BE2C (cell line): ENCODE measurements at regions not wholly inside any gene's neighbourhood (a gene's known extent, or its start where the extent isn't known, plus 50 kb on each side); places are given as distances from the start of the nearest gene placed in this dataset.

Experiments used
- DNase-seq: peaks from one replicate; pipeline ENCODE4 v3.0.0-alpha.2; 2020
- H3K27me3 ChIP-seq: fragments of 250-450 bp; sonication (Bioruptor Pico); 2 replicates; pipeline ENCODE4 v1.5.1; 2020; ENCODE audit warnings: mild to moderate bottlenecking
- H3K36me3 ChIP-seq: fragments of 250-450 bp; sonication (Bioruptor Pico); 2 replicates; pipeline ENCODE4 v1.5.1; 2020; ENCODE audit warnings: mild to moderate bottlenecking
- H3K4me1 ChIP-seq: fragments of 250-450 bp; sonication (Bioruptor Pico); 2 replicates; pipeline ENCODE4 v1.5.1; 2020
- H3K4me3 ChIP-seq: 2 replicates; pipeline ENCODE4 v1.5.1; 2011; ENCODE audit warnings: low read depth, low read length
- H3K9me3 ChIP-seq: fragments of 250-450 bp; sonication (Bioruptor Pico); 2 replicates; pipeline ENCODE4 v1.5.1; 2020
- TF ChIP-seq, protein P1 (sequence below): IDR thresholded peaks from 2 replicates; pipeline ENCODE4 v1.5.1; 2012; ENCODE audit warnings: mild to moderate bottlenecking, low read depth, low read length

GRCh38 chr13:105940882-105941281, 594.6 kb downstream of the EFNB2 start:
- no peak for DNase-seq
- TF ChIP-seq, protein P1, sequence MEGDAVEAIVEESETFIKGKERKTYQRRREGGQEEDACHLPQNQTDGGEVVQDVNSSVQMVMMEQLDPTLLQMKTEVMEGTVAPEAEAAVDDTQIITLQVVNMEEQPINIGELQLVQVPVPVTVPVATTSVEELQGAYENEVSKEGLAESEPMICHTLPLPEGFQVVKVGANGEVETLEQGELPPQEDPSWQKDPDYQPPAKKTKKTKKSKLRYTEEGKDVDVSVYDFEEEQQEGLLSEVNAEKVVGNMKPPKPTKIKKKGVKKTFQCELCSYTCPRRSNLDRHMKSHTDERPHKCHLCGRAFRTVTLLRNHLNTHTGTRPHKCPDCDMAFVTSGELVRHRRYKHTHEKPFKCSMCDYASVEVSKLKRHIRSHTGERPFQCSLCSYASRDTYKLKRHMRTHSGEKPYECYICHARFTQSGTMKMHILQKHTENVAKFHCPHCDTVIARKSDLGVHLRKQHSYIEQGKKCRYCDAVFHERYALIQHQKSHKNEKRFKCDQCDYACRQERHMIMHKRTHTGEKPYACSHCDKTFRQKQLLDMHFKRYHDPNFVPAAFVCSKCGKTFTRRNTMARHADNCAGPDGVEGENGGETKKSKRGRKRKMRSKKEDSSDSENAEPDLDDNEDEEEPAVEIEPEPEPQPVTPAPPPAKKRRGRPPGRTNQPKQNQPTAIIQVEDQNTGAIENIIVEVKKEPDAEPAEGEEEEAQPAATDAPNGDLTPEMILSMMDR = no peak
- Histone ChIP-seq H3K27me3 (no peaks in the 10 kb centered on the region), H3K4me1 (peaks cover 5% of the 10 kb centered on the region), H3K9me3 (no peaks in the 10 kb centered on the region), H3K4me3 (no peak overlapping the region), H3K36me3 (no peaks in the 10 kb centered on the region)

- H3K27me3 ChIP-seq = no peaks in the 10 kb centered on the region
- TF ChIP-seq, protein P1 = peak; percentile 23; the same call in 1 of the 2 replicates
- no peaks in the 10 kb centered on the region for H3K36me3 ChIP-seq
- H3K4me3 ChIP-seq = no peak overlapping the region
- DNase-seq = peak; percentile 85
- H3K4me1 ChIP-seq = peaks cover 5% of the 10 kb centered on the region
- no peaks in the 10 kb centered on the region for H3K9me3 ChIP-seq
Measured at GRCh38 chr13:105937451-105937850, 598.0 kb downstream of the EFNB2 start.

GRCh38 chr13:105936816-105937215, 598.6 kb downstream of the EFNB2 start:
- no peak overlapping the region for H3K4me3 ChIP-seq
- TF ChIP-seq, protein P1 = no peak

DNA sequence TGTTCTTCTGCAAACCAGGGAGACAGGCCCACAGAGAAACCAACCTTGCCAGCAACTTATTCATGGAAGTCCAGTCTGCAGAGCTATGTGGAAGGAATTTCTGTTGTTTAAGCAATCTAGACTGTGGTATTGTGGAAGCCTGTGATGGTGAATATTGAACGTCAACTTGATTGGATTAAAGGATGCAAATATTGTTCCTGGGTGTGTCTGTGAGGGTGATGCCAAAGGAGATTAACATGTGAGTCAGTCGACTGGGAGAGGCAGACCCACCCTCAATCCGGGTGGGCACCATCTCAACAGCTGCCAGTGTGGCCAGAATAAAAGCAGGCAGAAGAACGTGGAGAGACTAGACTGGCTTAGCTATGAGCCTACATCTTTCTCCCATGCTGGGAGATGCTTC, 606.0 kb downstream of the EFNB2 start:
- no peaks in the 10 kb centered on the region for H3K4me1 ChIP-seq
- no peaks in the 10 kb centered on the region for H3K36me3 ChIP-seq
- no peaks in the 10 kb centered on the region for H3K9me3 ChIP-seq
- TF ChIP-seq, protein P1 = no peak
- H3K27me3 ChIP-seq = no peaks in the 10 kb centered on the region
- no peak overlapping the region for H3K4me3 ChIP-seq
- DNase-seq = no peak

More at GRCh38 chr13:105936816-105937215, 598.6 kb downstream of the EFNB2 start:
- Histone ChIP-seq H3K4me1 (peaks cover 5% of the 10 kb centered on the region), H3K27me3 (no peaks in the 10 kb centered on the region), H3K36me3 (no peaks in the 10 kb centered on the region), H3K9me3 (no peaks in the 10 kb centered on the region)
- DNase-seq = no peak

DNA sequence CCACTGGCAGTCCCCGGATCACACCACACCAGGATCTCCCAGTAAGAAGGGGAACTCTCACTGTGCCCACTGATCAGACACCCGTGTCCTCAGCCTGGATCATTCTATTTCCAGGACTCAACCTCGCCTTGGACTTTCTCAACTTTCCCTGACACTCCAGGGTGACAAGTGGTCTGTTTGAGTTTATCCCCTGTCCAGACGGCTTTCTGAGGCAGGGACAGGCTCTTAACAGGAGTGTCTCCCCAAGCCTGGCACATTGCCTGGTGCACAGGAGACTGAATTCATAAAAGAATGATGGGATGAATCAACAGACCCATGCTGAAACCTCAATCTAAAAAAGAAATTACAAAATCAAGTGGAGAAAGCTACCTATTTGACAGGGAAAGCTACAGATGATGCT, 606.6 kb downstream of the EFNB2 start:
- no peaks in the 10 kb centered on the region for H3K9me3 ChIP-seq
- TF ChIP-seq, protein P1 = no peak
- no peak overlapping the region for H3K4me3 ChIP-seq
- H3K4me1 ChIP-seq = no peaks in the 10 kb centered on the region
- no peak for DNase-seq
- no peaks in the 10 kb centered on the region for H3K36me3 ChIP-seq
- no peaks in the 10 kb centered on the region for H3K27me3 ChIP-seq

GRCh38 chr13:105928048-105928447, 607.4 kb downstream of the EFNB2 start:
- Histone ChIP-seq H3K9me3 (no peaks in the 10 kb centered on the region), H3K4me1 (no peaks in the 10 kb centered on the region), H3K4me3 (no peak overlapping the region), H3K27me3 (no peaks in the 10 kb centered on the region), H3K36me3 (no peaks in the 10 kb centered on the region)
- TF ChIP-seq, protein P1 = no peak
- DNase-seq = no peak
